NCI-H2196 (cell line): ENCODE measurements at regions not wholly inside any gene's neighbourhood (a gene's known extent, or its start where the extent isn't known, plus 50 kb on each side); places are given as distances from the start of the nearest gene placed in this dataset.
"Not testable (repeated sequence)": the region's sequence is repeated elsewhere in the genome, so short reads cannot be mapped to it uniquely, and the experiment has no call there.

Experiments used
- DNase-seq: peaks from one replicate; lab custom pipeline; 2025; ENCODE audit not compliant: unreplicated experiment; lab: John Stamatoyannopoulos, UW

DNA sequence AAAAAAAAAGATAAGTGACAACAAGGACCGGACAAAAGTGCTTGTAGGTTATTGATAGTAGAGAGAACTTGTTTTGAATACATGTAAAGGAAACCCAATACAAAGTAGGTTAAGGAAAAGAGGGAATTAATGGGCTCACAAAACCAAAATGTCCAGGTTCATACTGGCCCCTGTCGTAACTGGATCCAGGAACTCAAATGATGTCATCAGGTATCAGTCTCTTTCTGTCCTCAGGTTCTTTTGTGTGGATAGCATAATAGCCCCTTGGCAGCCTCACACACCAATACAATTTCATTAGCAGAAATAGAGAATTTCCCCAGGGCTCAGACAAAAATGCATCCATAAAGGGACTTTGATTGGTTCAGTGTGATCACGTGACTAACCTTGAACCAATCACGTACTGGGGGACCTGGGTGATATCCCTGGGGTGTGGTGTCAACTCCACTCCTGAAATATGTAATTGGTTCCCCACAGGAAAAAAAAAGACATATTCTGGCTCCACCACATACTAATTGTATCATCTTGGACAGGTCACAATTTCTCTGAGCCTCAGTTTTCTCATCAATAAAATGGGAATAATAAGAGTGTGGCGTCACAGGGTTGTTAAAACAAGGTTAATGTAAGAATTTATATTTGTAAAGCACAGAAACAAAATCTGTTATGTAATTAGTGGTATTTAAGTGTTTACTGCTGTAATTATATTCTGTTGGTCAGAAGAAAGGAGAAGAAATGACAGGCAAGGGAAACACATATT is 174.8 kb downstream of the PDGFRA start:
- no peak for DNase-seq

DNA sequence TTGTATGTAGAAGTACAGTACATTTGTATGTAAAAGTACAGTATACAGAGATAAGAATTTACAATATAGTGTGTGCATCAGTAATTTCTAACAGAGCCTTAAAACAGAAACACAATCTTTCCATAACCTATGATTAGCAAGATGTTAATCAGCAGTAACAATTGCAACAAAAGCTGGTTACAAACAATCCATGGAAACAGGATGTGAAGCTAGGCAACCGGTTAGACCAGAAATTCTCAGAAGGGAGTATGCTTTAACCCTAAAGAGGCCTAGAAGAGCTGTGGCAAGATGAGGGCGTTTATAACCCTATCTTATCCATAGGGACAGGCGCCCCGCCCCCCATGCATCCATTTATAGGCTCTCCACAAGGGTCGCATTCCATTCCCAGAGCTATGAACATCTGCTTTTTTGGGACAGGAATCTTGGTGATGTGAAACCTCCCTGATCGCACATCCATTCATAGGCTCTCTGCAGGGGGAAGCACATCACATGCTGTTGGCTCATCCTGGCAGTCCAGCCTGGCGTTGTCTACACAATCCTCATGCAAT is 180.3 kb downstream of the PDGFRA start:
- DNase-seq, result not testable (repeated sequence)

DNA sequence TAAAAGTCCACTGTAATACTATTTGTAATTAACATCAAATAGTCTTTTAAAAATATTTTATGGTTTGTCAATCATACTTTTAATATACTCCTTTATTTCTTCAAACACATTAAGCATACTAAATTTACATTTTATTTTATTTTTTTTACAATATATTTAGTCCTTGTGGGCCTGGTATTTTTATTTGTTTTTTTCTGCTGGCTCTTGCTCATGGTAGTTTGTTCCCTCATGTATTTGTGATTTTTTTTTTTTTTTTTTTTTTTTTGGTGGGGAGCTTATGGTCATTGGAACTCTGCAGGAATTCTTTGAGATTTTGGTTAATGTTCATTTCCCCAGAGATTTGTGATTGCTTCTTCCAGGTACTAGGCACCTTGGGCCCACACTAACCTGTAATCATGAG is 185.5 kb downstream of the PDGFRA start:
- no peak for DNase-seq

DNA sequence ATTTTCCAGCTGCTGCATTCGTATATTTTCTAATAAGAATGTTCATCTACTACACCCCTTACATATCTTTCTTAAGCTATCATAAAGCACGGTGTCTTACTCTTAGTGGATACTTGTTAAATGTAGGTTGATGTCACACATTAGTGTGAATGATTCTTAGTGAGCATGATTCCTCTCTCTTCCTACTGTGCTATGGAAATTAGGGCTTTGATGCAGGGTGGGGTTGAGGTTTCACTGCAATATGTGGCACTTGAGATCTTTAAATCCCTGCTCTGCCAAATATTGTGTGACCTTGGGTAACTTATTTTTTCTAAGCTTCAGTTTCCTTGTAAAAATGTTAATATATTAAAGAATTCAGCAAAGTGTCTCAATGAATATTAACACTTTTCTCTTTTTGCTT is 188.4 kb downstream of the PDGFRA start:
- DNase-seq, result no peak

DNA sequence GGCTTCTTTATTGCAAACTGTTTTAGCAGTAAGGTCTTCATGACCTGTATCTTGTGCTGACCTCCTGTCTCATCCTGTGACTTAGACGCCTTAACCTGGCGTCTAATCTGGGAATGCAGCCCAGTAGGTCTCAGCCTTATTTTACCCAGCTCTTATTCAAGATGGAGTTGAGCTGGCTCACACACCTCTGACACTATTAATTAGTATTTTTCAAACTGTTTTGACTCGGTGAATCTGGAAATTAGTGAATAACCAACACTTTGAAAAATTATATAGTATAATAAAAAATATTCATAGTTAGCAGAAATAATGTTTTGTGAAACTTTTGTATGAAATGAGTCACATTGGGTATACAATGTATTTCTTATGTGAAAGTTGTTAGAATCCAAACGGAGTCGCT is 189.4 kb downstream of the PDGFRA start:
- DNase-seq, result no peak

DNA sequence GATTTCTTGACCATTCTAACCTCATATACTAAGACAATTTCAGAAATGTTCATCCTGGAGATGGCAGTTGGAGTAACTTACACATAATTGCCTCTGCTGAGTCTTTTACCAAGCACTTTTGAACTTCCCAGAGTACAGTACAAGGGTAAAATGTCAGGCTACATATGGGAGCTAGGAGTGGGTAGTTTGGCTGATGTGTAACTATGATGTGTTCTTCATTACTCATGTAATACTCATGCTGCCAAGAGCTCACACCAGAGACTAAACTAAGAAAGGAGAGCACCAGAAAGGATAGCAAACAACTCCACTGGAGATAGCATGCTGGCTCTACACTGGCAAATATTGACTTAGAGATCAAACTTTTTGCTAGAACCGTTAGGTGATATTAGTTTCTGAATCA is 194.0 kb downstream of the PDGFRA start:
- no peak for DNase-seq

DNA sequence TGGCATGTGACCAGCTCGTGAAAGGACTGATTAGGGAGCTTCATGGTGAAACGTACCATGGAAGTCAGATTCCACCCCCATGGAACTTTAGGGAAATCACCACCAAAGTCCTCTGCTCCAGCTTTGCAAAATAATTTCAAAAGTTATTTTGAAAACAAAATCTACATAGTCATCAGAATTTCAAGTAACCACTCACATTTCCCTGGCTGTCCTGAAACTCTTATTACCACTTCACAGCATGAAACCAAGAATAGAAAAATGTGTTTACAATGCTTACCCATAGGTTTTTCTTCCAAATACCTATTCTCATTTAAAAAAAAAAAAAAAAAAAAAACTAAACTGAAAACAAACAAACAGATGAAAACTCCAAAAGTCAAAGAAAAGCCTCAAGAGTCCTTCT is 198.7 kb downstream of the PDGFRA start:
- DNase-seq, result no peak

- DNase-seq, result no peak
Observed at GRCh38 chr4:54428940-54429339, 199.8 kb downstream of the PDGFRA start.

DNA sequence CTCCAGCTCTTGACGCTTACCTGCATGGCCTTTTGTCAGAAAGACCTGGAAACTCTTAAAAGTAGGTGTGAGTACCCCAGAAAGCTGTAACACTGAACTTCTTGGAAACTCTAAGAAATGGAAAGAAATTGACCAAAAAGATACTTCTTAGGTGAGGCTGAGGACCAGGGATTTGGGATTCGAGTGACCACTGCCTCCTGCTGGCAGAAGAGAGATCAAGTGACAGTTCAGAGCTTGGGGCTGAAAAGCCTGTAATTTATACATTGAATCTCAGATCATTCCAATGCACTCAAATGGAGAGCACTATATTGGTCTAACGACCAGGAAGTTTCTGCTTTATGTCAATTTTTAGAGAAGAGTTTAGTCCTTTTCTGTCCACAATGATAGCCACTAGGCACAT is 204.6 kb downstream of the PDGFRA start:
- DNase-seq, result no peak

- no peak for DNase-seq
Observed at GRCh38 chr4:54439831-54440243, 210.7 kb downstream of the PDGFRA start.

GRCh38 chr4:54440394-54441136 is 211.5 kb downstream of the PDGFRA start:
- DNase-seq, result no peak

DNA sequence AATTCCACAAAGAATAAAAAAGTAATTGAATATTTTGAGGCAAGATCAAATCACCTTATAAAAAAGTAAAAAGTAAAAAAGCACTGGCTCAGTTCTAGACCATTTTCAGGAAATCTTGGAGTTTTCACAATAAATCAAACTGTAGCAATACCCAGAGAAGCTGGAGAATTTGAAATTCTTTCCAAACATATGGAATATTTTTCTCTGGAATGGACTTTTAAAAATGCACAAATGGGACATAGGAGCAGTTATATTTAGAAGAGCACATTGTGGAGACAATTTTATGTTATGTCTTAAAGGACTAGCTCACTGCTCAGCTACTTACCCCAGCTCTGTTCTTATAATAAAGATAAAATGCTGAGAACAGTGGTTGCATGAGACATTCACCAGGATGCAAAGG is 211.9 kb upstream of the KIT start:
- DNase-seq, result no peak

DNA sequence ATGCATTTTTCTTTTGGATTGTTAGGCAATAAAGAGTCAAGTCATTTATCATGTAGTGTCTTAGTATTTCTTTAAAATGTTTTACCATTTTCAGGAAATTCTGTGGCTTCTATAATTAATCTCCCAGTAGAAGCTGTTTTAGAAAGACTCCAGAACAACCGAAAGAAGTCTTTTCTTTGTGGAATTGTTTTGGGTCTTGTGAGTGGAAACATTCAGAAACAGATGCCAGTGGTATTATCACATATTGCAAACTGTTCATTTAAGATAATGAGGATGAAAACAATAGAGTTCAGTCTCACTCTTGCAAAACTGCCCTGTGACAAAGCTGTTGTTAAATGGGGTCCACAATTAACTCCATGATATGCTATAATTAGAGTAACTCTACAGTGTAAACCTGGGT is 211.2 kb upstream of the KIT start:
- no peak for DNase-seq

DNA sequence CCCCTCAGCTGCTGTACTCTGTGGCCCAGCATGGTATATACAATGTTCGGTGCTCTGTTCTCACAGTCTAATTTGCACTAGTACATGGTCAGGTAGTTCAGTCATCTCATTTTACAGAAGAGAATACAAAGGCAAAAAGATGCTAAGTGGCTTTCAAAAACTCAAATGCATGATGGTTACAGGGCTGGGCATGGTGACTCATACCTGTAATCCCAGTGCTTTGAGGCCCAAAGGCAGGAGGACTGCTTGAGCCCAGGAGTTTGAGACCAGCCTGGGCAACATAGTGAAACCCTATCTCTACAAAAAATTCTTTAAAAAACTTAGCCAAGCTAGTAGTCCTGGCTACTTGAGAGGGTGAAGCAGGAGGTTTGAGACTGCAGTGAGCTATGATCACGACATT is 210.5 kb upstream of the KIT start:
- no peak for DNase-seq

- no peak for DNase-seq
Observed at GRCh38 chr4:54449999-54450398, 207.8 kb upstream of the KIT start.

DNA sequence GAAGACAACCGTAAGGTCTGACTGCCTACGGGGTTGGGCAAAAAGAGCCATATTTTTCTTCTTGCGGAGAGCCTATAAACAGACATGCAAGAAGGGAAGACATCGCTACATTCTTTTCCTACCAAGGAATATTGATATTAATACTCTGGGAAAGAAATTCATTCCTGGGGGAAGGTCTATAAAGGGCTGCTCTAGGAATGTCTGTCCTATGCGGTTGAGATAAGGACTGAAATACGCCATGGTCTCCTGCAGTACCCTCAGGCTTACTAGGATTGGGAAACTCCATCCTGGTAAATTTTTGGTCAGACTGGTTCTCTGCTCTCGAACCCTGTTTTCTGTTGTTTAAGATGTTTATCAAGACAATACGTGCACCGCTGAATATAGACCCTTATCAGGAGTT is 190.8 kb upstream of the KIT start:
- not testable (repeated sequence) for DNase-seq

DNA sequence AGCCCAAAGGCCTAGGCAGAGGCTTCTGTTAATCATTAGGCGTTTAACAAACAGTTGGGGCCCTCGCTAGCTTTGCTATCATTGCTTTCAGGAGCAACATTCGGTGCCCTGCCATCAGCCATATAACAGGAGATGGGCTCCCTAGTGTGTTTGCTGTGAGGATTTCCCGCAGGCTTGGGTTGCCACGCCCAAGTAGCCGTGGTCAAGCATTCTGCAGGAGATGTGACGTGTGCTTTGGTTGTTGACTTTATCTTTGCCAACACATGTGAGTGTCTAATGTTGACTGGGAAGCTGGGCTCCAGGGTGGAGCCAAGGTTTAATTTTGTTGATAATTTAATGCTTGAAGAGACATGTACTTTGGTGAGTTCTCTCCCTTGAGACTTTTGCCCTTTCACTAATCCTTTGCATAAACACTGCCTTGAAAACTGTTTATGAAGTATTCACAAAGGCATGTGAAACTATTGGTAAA is 184.6 kb upstream of the KIT start:
- DNase-seq, result no peak

DNA sequence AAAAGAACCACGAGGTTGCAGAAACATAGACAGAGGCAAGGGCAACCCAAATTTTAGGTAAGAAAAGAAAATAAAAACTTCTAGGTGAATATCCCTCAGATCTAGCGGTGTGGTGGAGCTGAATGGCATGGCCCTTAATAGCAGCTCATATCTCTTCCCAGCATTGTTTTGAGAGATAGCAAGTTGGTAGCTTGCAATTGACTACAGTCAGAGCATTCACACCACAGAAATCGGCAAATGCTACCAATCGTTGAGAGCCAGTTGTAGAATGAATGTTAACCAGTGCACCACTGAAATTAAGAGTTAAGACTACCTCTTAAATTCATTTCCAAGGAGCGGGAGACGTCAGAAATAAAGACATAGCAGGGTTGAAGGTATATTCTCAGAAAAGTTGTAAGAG is 184.0 kb upstream of the KIT start:
- DNase-seq, result no peak

GRCh38 chr4:54475546-54475945 is 182.2 kb upstream of the KIT start:
- no peak for DNase-seq

- no peak for DNase-seq
Observed at GRCh38 chr4:54482529-54483200, 175.1 kb upstream of the KIT start.

GRCh38 chr4:54484383-54484782 is 173.4 kb upstream of the KIT start:
- DNase-seq, result peak; percentile 65

- no peak for DNase-seq
Observed at GRCh38 chr4:54487491-54487890, 170.3 kb upstream of the KIT start.
